22Rv1 (cell line): ENCODE measurements at regions not wholly inside any gene's neighbourhood (a gene's known extent, or its start where the extent isn't known, plus 50 kb on each side); places are given as distances from the start of the nearest gene placed in this dataset.
"Not testable (repeated sequence)": the region's sequence is repeated elsewhere in the genome, so short reads cannot be mapped to it uniquely, and the experiment has no call there.

Source experiments
- H3K27ac ChIP-seq: fragments of 450-650 bp; 2 replicates; pipeline ENCODE4 v1.5.1; 2017
- ZFX ChIP-seq: fragments of 450-650 bp; IDR thresholded peaks from 2 replicates; pipeline ENCODE4 v1.6.1; 2017; ENCODE audit warnings: antibody characterized with exemption, borderline replicate concordance
- TF ChIP-seq, protein P1 (sequence below): fragments of 450-650 bp; IDR thresholded peaks from 2 replicates; pipeline ENCODE4 v1.5.1; 2017; ENCODE audit warnings: mild to moderate bottlenecking

GRCh38 chr5:91315701-91316100, 67.4 kb downstream of the ARRDC3 start:
- no peak overlapping the region for H3K27ac ChIP-seq
- TF ChIP-seq ZFX: no peak
- TF ChIP-seq, protein P1, sequence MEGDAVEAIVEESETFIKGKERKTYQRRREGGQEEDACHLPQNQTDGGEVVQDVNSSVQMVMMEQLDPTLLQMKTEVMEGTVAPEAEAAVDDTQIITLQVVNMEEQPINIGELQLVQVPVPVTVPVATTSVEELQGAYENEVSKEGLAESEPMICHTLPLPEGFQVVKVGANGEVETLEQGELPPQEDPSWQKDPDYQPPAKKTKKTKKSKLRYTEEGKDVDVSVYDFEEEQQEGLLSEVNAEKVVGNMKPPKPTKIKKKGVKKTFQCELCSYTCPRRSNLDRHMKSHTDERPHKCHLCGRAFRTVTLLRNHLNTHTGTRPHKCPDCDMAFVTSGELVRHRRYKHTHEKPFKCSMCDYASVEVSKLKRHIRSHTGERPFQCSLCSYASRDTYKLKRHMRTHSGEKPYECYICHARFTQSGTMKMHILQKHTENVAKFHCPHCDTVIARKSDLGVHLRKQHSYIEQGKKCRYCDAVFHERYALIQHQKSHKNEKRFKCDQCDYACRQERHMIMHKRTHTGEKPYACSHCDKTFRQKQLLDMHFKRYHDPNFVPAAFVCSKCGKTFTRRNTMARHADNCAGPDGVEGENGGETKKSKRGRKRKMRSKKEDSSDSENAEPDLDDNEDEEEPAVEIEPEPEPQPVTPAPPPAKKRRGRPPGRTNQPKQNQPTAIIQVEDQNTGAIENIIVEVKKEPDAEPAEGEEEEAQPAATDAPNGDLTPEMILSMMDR: no peak

DNA sequence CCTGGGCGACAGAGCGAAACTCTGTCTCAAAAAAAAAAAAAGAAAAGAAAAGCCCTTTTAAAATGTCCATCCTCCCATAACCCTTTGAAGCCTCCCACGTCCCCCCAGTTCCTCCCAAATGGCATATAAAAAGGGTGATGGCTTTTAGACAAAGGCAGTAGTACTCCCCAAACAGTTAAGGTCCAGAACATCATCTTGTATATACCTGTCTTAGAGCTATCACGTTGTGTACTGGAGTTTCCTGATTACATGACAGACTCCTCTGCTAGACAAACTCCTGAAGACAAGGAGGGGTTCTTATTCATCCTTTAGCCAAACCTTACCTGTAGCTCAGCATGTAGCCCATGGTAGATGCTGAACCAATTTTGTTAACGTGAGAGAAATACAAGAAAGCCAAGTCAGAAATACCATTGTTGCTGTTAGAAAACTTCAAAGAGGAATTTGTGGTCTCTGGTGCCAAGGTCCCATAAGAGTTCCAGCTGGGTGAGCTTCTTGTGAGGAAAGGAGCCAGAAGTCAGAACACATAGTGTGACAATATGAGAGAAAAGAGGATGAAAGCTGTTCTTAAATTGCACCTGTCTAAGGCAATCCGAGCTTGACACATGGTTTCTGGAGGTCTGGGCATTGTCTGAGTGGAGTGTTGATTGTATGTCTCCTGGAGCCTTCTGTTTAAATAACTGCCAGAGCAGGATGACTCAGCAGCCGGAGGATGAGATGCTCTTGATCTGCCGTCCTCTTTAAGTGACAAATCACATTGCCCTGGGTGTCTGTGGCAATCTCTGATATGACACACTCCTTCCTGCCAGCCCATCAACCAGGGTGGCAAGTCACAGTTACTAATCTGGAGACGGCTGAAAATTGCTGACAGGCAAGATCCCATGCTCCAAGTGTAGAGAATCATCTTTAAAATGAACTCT, 69.1 kb downstream of the ARRDC3 start:
- TF ChIP-seq, protein P1: no peak
- no peak for TF ChIP-seq ZFX
- H3K27ac ChIP-seq: no peak overlapping the region

GRCh38 chr5:91312698-91313097, 70.4 kb downstream of the ARRDC3 start:
- H3K27ac ChIP-seq: no peak overlapping the region
- TF ChIP-seq, protein P1: no peak
- TF ChIP-seq ZFX: no peak

DNA sequence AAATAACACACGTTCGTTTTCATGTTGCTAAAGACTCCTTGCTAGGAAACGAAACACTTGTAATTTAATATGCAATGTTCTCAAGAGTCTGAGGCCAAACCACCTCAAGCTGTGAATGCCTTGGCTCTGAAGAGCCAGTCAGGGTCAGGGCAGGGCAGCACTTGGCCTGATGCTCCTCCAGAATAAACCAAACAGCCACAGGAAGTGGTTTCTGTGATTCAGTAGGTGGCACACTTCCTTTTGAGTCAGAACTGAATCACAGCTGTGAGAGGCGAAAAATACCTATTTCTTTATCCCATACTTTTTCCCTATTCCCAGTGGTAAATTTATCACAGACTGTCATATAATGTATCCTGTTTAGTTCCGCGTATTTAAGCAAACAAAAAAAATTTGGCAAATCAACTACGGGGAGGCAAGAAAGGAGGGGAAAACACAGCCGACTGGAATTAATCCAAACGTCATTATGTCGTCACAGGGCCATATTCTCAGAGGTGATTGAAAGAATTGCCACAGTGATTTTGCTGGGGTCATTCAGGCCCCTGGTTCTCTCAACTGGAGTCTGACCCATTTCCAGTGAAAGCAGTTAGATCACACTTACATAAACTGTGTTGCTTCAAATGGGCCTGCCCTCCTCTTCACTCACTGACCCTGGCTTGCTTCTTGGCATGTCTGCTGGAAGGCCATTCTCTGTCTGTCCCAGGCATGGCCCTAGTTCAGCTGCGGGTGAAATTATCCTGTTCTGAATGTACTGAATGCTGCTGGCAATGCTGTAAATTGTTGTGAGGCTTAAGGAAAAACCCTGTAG, 71.2 kb downstream of the ARRDC3 start:
- no peak overlapping the region for H3K27ac ChIP-seq
- TF ChIP-seq ZFX: no peak
- TF ChIP-seq, protein P1: no peak

- TF ChIP-seq ZFX: no peak
- TF ChIP-seq, protein P1: no peak
- no peak overlapping the region for H3K27ac ChIP-seq
Measured at GRCh38 chr5:91311168-91311696, 71.9 kb downstream of the ARRDC3 start.

DNA sequence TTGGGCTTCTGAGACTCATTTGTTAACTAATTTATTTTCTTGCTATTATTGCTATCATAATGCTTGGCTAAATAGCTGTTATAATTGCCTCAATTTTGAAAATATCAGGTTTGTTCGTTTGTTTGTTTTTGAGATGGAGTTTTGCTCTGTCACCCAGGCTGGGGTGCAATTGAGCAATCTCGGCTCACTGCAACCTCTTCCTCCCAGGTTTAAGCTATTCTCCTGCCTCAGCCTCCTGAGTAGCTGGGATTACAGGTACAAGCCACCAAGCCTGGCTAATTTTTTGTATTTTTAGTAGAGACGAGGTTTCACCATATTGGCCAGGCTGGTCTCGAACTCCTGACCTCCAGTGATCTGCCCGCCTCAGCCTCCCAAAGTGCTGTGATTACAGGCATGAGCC, 75.0 kb downstream of the ARRDC3 start:
- not testable (repeated sequence) for H3K27ac ChIP-seq

- H3K27ac ChIP-seq: no peak overlapping the region
- TF ChIP-seq ZFX: no peak
- TF ChIP-seq, protein P1: no peak
Measured at GRCh38 chr5:91307048-91307447, 76.1 kb downstream of the ARRDC3 start.
